Stimulated activated CD8-positive, alpha-beta memory T cell treated with anti-CD3 and anti-CD28 coated beads, Interleukin-4, amount 100 ng/mL, for 48 hours (primary cell): ENCODE measurements at regions not wholly inside any gene's neighbourhood (a gene's known extent, or its start where the extent isn't known, plus 50 kb on each side); places are given as distances from the start of the nearest gene placed in this dataset.
"Not testable (repeated sequence)": the region's sequence is repeated elsewhere in the genome, so short reads cannot be mapped to it uniquely, and the experiment has no call there.

Experiments used
- DNase-seq: peaks from one replicate; pipeline ENCODE4 v3.0.0-alpha.2; 2020

GRCh38 chr2:877747-878146 lies 72.9 kb upstream of the SNTG2 start:
- no peak for DNase-seq

- DNase-seq: no peak
Observed at GRCh38 chr2:875687-876615, 74.7 kb upstream of the SNTG2 start.

- no peak for DNase-seq
Observed at GRCh38 chr2:873651-874580, 76.7 kb upstream of the SNTG2 start.

GRCh38 chr2:873027-873426 lies 77.6 kb upstream of the SNTG2 start:
- no peak for DNase-seq

- DNase-seq: no peak
Observed at GRCh38 chr2:871926-872680, 78.5 kb upstream of the SNTG2 start.

GRCh38 chr2:871175-871727 lies 79.4 kb upstream of the SNTG2 start:
- DNase-seq: no peak

GRCh38 chr2:870426-870825 lies 80.2 kb upstream of the SNTG2 start:
- no peak for DNase-seq

GRCh38 chr2:869894-870293 lies 80.8 kb upstream of the SNTG2 start:
- DNase-seq: no peak

- DNase-seq: no peak
Observed at GRCh38 chr2:869357-869871, 81.2 kb upstream of the SNTG2 start.

GRCh38 chr2:868857-869256 lies 81.8 kb upstream of the SNTG2 start:
- not testable (repeated sequence) for DNase-seq

- no peak for DNase-seq
Observed at GRCh38 chr2:867296-867695, 83.4 kb upstream of the SNTG2 start.

- no peak for DNase-seq
Observed at GRCh38 chr2:866887-867286, 83.8 kb upstream of the SNTG2 start.

GRCh38 chr2:866009-866680 lies 84.5 kb upstream of the SNTG2 start:
- DNase-seq: no peak

GRCh38 chr2:864501-865106 lies 86.0 kb upstream of the SNTG2 start:
- DNase-seq: no peak

GRCh38 chr2:863732-864450 lies 86.8 kb upstream of the SNTG2 start:
- DNase-seq: no peak

GRCh38 chr2:862731-863466 lies 87.8 kb upstream of the SNTG2 start:
- DNase-seq: no peak

GRCh38 chr2:862355-862687 lies 88.3 kb upstream of the SNTG2 start:
- no peak for DNase-seq

- no peak for DNase-seq
Observed at GRCh38 chr2:861655-862354, 88.8 kb upstream of the SNTG2 start.

- DNase-seq: no peak
Observed at GRCh38 chr2:860259-860855, 90.3 kb upstream of the SNTG2 start.
